SK-MEL-5 (cell line): ENCODE measurements at regions not wholly inside any gene's neighbourhood (a gene's known extent, or its start where the extent isn't known, plus 50 kb on each side); places are given as distances from the start of the nearest gene placed in this dataset.
"Not testable (repeated sequence)": the region's sequence is repeated elsewhere in the genome, so short reads cannot be mapped to it uniquely, and the experiment has no call there.

Experiments used
- DNase-seq: peaks from one replicate; pipeline ENCODE4 v3.0.0-alpha.2; 2016; ENCODE audit warnings: low read depth, low spot score
- in situ Hi-C: cut with HindIII; loops from 2 replicates; pipeline ENCODE4 v1.10.0; 2016; ENCODE audit warnings: low sequenced_read_pairs, high pct_unique_total_duplicates, low pct_unique_long_range_greater_than_20kb

DNA sequence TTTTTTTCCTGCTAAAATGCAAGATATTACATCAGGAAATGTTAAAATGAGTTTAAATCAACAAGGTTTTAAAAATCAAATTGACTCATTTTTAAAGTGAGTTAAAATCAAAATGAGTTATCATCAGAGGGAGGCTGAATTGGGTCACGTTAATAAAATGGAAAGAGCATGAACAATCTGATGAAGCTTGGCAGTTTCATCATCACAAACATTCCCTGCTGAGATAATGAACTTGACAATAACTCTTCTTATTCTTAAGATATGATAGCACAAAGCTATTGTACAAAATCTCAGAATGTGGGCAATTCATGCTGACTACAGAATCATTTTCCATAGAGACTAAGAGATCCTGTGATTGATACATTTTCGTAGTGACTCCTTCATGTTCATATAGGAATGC lies 1086.7 kb downstream of the STIM2 start:
- in situ Hi-C loops: no loop called here
- no peak for DNase-seq

DNA sequence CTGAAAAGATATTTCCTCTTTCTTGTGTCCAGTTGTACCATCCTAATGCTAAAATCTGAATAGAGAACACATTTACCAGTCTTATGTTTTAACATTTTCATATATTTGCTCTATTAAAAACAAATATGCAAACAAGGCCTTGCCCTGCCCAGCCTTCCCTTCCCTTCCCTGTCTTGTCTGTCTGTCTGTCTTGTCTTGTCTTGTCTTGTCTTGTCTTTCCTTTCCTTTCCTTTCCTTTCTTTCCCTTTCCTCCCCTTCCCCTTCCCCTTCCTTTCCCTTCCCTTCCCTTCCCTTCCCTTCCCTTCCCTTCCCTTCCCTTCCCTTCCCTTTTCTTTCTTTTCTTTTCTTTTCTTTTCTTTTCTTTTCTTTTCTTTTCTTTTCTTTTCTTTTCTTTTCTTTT lies 1103.5 kb downstream of the STIM2 start:
- DNase-seq: no peak
- in situ Hi-C loops: no loop called here

DNA sequence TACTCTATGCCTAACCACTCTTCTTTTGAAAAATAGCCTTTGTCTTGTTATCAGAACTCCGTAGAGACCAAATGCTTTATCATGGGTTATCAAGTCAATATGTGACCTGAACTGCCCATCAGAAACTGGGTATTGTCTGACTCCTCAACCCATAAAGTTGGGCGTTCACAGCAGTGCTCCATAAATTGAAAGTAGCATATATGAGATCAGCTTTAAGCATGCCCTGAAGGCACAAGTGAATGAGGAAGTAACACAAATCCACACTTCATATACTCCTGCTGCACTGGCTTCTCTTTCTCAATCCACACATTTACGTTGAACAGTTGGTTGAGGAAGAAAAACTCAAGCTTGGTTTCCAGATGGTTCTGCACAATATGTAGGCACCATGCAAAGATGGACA lies 1106.0 kb downstream of the STIM2 start:
- DNase-seq: no peak
- in situ Hi-C loops: no loop called here

DNA sequence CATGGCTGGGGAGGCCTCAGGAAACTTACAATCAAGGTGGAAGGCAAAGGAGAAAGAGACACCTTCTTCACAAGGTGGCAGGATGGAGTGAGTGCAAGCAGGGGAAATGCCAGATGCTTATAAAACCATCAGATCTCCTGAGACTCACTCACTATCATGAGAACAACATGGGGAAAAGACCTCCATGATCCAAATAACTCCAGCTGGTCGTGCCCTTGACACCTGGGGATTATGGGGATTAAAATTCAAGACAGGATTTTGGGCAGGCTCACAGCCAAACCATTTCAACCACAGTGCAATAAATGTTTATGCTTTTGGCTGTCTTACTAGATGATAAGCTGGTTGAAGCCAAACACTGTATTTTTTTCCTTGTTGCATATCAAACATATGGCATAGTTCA lies 1112.4 kb downstream of the STIM2 start:
- in situ Hi-C loops: no loop called here

DNA sequence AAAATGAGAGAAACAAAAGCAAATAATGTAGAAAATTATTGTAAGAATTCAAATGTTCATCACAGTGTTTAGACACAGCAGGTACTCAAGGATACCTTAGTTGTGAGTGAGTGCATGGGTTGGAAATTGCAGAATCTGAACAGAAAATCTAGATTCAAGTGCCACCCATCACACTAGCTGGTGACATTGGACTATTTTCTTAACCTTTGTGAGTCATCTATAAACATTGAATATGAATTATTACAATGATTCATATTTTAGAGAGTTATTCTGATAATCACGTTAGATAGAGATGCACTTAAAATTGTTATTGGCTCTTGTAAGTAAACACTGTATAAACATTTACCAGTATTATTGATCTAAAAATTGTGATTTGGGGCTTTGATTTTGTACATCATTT lies 1113.1 kb downstream of the STIM2 start:
- in situ Hi-C loops: no loop called here
- no peak for DNase-seq

More for the DNA sequence above, 1112.4 kb downstream of the STIM2 start:
- DNase-seq: no peak

DNA sequence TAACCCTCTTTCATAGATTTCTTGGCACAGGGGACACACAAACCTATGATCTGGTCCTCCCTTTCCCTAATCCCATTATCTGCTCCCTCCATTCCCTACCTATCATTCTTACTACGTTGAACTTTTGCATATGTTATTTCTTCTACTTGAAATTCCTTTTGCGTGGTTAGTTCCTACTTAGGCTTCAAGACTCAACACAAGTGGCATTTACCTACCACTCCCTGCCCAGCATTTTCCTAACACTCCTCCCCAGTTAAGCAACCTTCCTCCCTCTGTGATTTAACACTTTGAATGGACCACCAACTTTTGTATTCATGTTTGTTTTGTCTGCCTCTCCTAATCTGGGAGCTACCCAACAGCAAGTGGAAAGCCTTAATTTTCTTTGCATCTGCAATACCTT lies 1113.7 kb downstream of the STIM2 start:
- in situ Hi-C loops: no loop called here
- peak; percentile 2 for DNase-seq

DNA sequence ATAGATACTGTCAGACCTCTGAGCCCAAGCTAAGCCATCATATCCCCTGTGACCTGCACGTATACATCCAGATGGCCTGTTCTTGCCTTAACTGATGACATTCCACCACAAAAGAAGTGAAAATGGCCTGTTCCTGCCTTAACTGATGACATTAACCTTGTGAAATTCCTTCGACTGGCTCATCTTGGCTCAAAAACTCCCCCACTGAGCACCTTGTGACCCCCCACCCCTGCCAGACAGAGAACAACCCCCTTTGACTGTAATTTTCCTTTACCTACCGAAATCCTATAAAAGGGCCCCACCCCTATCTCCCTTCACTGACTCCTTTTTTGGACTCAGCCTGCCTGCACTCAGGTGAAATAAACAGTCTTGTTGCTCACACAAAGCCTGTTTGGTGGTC lies 1114.2 kb downstream of the STIM2 start:
- DNase-seq, in situ Hi-C loops: not testable (repeated sequence)

DNA sequence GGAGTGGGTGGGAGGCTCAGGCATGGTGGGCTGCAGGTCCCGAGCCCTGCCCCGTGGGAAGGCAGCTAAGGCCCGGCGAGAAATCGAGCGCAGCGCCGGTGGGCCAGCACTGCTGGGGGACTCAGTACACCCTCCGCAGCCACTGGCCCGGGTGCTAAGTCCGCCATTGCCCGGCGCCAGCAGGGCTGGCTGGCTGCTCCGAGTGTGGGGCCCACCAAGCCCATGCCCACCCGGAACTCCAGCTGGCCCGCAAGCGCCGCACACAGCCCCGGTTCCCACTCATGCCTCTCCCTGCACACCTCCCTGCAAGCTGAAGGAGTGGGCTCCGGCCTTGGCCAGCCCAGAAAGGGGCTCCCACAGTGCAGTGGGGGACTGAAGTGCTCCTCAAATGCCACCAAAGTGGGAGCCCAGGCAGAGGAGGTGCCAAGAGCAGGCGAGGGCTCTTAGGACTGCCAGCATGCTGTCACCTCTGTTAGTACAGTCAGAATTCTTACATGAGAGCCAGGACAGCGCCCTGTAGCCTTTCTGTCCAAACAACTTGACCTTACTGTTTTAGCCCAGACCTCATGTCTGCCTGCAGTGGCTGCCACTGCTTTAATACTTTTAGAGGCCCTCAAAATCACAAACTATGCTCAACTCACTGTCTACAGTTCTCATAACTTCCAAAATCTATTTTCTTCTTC lies 1117.9 kb downstream of the STIM2 start:
- DNase-seq, in situ Hi-C loops: not testable (repeated sequence)

DNA sequence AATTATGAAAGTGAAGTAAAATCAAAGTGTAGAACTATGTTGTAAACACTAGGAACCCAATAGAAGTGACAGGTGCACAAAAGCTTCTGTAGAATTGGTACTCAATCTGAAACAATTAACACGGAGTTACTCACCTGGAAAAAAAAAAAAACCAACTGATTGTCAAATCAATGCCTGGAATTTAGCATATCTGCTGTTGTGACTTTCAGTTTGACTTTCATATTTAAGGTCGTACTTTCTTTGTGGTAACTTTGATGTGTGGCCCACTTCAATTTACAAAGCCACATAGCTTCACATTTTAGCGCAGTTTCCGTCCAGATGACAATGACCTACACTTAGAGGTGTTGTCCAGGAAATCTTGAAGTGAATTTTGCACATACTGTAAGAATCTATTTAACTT lies 1124.9 kb downstream of the STIM2 start:
- no peak for DNase-seq
- in situ Hi-C loops: no loop called here

DNA sequence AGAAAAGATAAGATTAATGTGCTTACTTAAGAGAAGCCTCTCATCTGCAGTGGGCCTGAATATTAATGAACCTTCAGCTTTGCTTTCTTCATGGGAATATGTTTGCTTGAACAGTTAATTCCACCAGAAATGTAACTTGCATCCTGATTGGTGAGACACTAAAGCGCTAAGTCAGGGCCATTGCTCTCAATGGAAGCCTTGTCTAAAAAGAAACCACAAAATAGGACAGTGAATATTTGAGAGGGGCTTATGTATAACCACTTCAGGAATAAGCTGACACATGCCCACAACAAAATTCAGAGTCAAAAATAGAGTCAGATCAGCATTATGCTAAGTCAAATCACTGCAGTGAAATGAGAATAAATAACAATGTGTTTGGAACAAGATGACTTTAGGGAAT lies 1125.8 kb downstream of the STIM2 start:
- DNase-seq: peak; percentile 79
- in situ Hi-C loops: no loop called here

DNA sequence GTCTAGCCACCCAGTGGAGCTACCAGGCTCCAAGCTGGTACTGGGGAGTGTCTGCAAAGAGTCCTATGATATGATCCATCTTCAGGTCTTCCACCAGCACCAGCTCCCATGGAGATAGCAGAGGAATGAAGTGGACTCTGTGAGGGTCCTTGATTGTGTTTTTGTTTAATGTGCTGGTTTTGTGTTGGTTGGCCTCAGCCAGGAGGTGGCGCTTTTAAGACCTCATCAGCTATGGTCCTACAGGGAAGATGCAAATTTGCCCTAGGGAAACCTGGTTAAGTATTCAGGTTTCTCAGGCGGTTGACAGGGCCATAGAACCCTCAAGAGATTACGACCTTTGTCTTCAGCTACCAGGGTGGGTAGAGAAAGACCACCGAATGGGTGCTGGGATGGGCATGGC lies 1141.1 kb downstream of the STIM2 start:
- peak; percentile 53 for DNase-seq
- in situ Hi-C loops: no loop called here

DNA sequence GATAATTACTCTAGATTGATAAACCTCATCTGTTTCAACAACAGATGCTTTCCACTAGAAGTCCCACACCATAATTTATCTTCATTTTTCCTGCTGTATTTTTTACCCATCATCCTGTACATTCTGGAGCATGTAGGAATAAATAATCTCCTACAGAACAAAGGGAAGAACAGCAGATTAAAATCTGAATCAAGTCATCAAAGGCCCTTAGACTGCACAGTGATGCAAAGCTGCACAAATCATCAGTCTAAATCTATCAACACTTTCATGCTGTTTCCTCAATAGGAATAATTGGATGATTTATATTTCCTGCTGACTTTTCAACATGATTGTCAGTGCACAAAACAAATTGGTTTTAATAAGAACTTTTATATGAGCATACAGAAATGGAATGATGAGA lies 1143.9 kb downstream of the STIM2 start:
- in situ Hi-C loops: no loop called here
- no peak for DNase-seq

DNA sequence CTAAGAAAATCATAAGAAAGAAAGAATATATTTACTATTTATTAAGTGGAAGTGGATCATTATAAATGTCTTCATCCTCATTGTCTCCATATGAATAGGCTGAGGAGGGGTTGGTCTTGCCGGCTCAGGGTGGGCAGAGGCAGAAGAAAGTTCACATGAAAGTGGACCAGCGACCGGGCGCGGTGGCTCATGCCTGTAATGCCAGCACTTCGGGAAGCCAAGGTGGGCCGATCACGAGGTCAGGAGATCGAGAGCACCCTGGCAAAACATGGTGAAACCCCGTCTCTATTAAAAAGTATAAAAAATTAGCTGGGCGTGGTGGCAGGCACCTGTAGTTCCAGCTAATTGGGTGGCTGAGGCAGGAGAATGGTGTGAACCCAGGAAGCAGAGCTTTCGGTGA lies 1145.4 kb downstream of the STIM2 start:
- in situ Hi-C loops: no loop called here
- DNase-seq: no peak

DNA sequence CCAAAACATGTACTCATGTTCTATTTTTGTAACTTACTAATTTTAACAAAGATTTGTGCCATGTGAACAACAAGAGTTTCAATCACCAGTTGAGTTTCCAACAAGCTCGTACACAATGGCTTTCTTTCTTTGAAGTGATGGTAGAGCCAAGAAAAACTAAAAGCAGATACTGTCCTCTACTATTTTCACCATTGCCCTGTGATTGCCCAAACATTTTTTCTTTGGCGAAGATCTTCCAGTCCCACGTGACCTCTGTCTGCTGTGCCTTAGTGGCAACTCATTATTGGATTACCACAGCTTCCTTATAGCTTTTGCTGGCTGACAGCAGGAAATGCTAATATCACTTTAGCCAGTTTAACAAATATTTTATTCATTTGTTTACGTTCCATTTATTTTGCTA lies 1147.1 kb downstream of the STIM2 start:
- DNase-seq: peak; percentile 94
- in situ Hi-C loops: no loop called here

DNA sequence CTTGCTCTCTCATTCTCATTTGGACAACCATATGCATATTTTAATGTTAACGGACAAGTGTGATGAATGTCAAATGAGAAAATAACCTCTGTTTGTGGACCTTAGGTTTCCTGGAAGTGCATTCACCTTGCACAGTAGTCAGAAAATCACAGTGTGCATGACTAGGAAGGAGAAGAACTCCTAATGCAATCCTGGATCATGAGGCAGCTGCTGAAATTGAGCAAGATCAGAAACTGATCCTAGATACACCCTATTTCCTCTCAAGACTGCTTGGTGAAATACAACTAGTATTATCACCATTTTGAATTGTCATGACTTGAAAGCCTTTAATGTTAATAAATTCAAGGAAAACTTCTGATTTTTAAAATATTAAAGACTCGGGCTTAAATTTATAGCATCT lies 1148.9 kb downstream of the STIM2 start:
- DNase-seq: no peak
- in situ Hi-C loops: no loop called here

DNA sequence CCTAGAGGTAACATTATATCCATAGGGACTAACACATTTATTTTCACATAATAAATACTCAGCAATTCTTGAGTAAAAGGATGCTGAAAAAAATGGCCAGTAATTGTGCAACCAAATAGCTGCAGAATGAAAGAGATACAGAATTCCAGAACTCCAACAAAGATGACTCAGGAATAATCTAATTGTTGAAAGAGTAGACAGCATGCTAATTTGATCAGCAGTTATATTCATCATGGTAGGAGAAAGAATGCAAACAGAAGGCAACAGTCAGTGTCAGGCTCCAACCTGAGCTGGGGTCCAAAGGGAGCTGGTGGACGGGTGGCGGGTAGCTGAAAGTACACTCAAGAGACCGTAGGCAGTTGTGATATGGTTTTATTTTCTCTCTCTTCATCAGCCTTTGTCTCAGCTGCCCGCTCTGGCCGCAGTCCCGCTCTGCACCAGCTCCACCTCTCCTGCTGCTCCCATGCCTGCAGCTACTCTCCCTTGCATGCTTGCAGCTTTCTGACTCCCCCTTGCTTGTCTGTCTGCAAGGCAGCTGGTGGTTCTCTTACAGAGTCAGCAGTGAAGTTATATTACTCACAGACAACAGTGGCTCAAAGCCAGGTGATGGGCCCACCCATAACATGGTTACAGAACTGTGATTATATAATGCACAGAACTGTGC lies 1150.1 kb downstream of the STIM2 start:
- no peak for DNase-seq
- in situ Hi-C loops: no loop called here

DNA sequence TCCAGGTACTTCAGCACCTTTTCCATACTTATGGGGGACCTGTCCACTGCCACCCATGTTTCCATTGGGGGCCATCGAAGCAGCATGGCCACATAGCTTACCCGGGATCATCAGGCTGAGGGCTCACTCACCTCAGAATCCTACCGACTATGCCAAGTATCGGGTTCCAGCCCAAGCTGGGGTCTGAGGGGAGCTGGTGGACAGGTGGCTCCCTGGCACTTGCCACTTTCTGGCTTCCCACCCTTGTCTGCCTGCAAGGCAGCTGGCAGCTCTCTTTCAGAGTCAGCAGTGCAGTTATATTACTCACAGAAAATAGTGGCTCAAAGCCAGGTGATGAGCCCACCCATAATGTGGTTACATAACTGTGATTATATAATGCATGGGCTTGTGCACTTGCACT lies 1153.8 kb downstream of the STIM2 start:
- in situ Hi-C loops: no loop called here
- DNase-seq: no peak

DNA sequence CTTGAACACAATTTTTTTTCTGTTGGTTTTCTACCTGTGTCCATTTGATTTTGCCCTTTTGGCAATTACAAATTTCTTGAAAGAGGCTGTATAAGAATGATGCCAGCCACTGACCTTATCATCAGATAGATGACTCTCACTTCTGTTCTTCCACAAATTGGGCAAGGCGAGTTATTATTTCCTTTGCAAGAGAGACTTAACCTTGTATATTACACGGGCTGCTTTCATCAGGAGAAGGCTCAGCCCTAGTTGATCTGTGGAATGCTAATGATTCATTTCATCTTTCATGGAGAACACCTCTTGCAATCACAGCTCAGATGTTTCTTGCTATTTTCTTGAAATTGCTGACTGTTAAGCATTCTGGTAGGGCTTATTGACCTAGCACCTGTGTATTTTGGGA lies 1155.4 kb downstream of the STIM2 start:
- no peak for DNase-seq
- in situ Hi-C loops: no loop called here

DNA sequence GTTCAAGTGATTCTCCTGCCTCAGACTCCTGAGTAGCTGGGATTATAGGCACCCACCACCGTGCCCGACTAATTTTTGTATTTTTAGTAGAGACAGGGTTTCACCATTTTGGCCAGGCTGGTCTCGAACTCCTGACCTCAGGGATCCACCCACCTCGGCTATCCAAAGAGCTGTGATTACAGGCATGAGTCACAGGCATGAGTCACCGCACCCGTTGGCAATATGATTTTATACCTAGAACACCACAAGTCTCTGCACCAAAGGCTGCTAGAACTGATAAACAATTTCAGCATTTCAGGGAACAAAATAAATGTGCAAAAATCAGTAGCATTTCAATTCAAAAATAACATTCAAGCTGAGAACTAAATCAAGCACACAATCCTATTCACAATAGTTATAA lies 1177.6 kb downstream of the STIM2 start:
- in situ Hi-C loops, DNase-seq: not testable (repeated sequence)
